Neural cell (in vitro differentiated cells): ENCODE measurements at regions not wholly inside any gene's neighbourhood (a gene's known extent, or its start where the extent isn't known, plus 50 kb on each side); places are given as distances from the start of the nearest gene placed in this dataset.

Experiments used
- EP300 ChIP-seq: fragments of 450-650 bp; conservative IDR thresholded peaks from 2 replicates; pipeline ENCODE4 v1.6.1; 2014; ENCODE audit warnings: antibody characterized with exemption, mild to moderate bottlenecking, moderate library complexity; ENCODE audit not compliant: poor library complexity, severe bottlenecking
- EZH2 ChIP-seq: fragments of 200-600, 300-800 bp; shearing (Covaris generic), sonication (generic); IDR thresholded peaks from 2 replicates; pipeline ENCODE4 v1.6.1; 2014; ENCODE audit warnings: antibody characterized with exemption, low read length, borderline replicate concordance, mild to moderate bottlenecking; ENCODE audit not compliant: insufficient read depth, poor library complexity, severe bottlenecking
- MXI1 ChIP-seq: fragments of 450-650 bp; conservative IDR thresholded peaks from 2 replicates; pipeline ENCODE4 v1.6.1; 2014; ENCODE audit warnings: antibody characterized with exemption, mild to moderate bottlenecking; ENCODE audit not compliant: poor library complexity, severe bottlenecking
- POLR2AphosphoS5 ChIP-seq: IDR thresholded peaks from 2 replicates; pipeline ENCODE4 v1.6.1; 2012
- RAD21 ChIP-seq: fragments of 450-650 bp; conservative IDR thresholded peaks from 2 replicates; pipeline ENCODE4 v1.6.1; 2014; ENCODE audit warnings: antibody characterized with exemption, mild to moderate bottlenecking, moderate library complexity
- SMC3 ChIP-seq: fragments of 450-650 bp; conservative IDR thresholded peaks from 2 replicates; pipeline ENCODE4 v1.6.1; 2014; ENCODE audit warnings: antibody characterized with exemption, mild to moderate bottlenecking, moderate library complexity; ENCODE audit not compliant: poor library complexity
- TF ChIP-seq, protein P1 (sequence below): fragments of 450-650 bp; IDR thresholded peaks from 2 replicates; pipeline ENCODE4 v1.5.1; 2014; ENCODE audit warnings: antibody characterized with exemption, mild to moderate bottlenecking, moderate library complexity; ENCODE audit not compliant: poor library complexity, severe bottlenecking
- TF ChIP-seq, protein P2 (sequence below): IDR thresholded peaks from 2 replicates; pipeline ENCODE4 v1.6.1; 2012; ENCODE audit warnings: borderline replicate concordance

DNA sequence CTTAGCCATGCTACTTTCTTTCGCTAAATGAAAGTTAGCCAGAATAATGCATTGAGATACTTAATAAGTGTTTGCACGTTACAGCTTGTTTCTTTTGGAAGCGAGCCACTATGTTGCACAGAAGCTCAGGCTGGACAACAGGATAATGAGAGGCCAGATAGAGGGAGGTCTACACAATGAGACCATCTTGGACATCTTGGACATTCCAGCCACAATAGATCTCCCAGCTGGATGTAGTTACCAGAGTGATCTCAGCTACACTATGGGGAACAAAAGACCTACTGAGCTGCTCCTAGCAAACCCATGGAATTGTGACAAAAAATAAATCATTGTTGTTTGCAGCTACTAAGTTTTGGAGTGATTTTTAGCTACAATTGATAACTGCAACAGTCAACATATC lies 540.1 kb upstream of the SEMA6D start:
- TF ChIP-seq MXI1 = no peak
- TF ChIP-seq, protein P1, sequence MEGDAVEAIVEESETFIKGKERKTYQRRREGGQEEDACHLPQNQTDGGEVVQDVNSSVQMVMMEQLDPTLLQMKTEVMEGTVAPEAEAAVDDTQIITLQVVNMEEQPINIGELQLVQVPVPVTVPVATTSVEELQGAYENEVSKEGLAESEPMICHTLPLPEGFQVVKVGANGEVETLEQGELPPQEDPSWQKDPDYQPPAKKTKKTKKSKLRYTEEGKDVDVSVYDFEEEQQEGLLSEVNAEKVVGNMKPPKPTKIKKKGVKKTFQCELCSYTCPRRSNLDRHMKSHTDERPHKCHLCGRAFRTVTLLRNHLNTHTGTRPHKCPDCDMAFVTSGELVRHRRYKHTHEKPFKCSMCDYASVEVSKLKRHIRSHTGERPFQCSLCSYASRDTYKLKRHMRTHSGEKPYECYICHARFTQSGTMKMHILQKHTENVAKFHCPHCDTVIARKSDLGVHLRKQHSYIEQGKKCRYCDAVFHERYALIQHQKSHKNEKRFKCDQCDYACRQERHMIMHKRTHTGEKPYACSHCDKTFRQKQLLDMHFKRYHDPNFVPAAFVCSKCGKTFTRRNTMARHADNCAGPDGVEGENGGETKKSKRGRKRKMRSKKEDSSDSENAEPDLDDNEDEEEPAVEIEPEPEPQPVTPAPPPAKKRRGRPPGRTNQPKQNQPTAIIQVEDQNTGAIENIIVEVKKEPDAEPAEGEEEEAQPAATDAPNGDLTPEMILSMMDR = no peak
- no peak for TF ChIP-seq EP300
- no peak for TF ChIP-seq POLR2AphosphoS5
- no peak for TF ChIP-seq EZH2
- TF ChIP-seq, protein P2, sequence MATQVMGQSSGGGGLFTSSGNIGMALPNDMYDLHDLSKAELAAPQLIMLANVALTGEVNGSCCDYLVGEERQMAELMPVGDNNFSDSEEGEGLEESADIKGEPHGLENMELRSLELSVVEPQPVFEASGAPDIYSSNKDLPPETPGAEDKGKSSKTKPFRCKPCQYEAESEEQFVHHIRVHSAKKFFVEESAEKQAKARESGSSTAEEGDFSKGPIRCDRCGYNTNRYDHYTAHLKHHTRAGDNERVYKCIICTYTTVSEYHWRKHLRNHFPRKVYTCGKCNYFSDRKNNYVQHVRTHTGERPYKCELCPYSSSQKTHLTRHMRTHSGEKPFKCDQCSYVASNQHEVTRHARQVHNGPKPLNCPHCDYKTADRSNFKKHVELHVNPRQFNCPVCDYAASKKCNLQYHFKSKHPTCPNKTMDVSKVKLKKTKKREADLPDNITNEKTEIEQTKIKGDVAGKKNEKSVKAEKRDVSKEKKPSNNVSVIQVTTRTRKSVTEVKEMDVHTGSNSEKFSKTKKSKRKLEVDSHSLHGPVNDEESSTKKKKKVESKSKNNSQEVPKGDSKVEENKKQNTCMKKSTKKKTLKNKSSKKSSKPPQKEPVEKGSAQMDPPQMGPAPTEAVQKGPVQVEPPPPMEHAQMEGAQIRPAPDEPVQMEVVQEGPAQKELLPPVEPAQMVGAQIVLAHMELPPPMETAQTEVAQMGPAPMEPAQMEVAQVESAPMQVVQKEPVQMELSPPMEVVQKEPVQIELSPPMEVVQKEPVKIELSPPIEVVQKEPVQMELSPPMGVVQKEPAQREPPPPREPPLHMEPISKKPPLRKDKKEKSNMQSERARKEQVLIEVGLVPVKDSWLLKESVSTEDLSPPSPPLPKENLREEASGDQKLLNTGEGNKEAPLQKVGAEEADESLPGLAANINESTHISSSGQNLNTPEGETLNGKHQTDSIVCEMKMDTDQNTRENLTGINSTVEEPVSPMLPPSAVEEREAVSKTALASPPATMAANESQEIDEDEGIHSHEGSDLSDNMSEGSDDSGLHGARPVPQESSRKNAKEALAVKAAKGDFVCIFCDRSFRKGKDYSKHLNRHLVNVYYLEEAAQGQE = no peak
- TF ChIP-seq SMC3 = no peak
- no peak for TF ChIP-seq RAD21
